ENCODE measurements at regions not wholly inside any gene's neighbourhood (a gene's known extent, or its start where the extent isn't known, plus 50 kb on each side); places are given as distances from the start of the nearest gene placed in this dataset.

- no peak for TF ChIP-seq POLR2A (IDR thresholded peaks at IDR 0.05)
- TF ChIP-seq CTCF (IDR thresholded peaks at IDR 0.05) = no peak
- TF ChIP-seq EP300 (IDR thresholded peaks at IDR 0.05) = no peak
Measured at GRCh38 chr4:176453079-176453478, 133.3 kb downstream of the SPCS3 start.
